NB4 (cell line): ENCODE measurements at regions not wholly inside any gene's neighbourhood (a gene's known extent, or its start where the extent isn't known, plus 50 kb on each side); places are given as distances from the start of the nearest gene placed in this dataset.

Experiments
- DNase-seq: peaks from one replicate; pipeline ENCODE4 v3.0.0; 2010; ENCODE audit warnings: low read depth
- H3K4me3 ChIP-seq: one replicate; pipeline ENCODE4 v1.5.1; 2011; ENCODE audit warnings: mild to moderate bottlenecking, low read depth, low read length, moderate library complexity
- CTCF ChIP-seq: IDR thresholded peaks from one replicate; pipeline ENCODE4 v1.5.1; 2012; ENCODE audit warnings: low read depth, low read length
- MYC ChIP-seq: IDR thresholded peaks from 2 replicates; pipeline ENCODE4 v1.6.1; 2011; ENCODE audit warnings: low read depth, low read length
- POLR2A ChIP-seq: IDR thresholded peaks from 2 replicates; pipeline ENCODE4 v1.6.1; 2011; ENCODE audit warnings: mild to moderate bottlenecking; ENCODE audit not compliant: insufficient read length; ENCODE audit errors: extremely low read depth
- TF ChIP-seq, protein P1 (sequence below): IDR thresholded peaks from 2 replicates; pipeline ENCODE4 v1.6.1; 2011; ENCODE audit warnings: low read depth, low read length

- no peak overlapping the region for H3K4me3 ChIP-seq
- TF ChIP-seq POLR2A: no peak
- TF ChIP-seq, protein P1, sequence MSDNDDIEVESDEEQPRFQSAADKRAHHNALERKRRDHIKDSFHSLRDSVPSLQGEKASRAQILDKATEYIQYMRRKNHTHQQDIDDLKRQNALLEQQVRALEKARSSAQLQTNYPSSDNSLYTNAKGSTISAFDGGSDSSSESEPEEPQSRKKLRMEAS: no peak
- TF ChIP-seq CTCF: no peak
- TF ChIP-seq MYC: no peak
- DNase-seq: no peak
These were observed 50.4 kb upstream of the ODAD2 start for GRCh38 chr10:28049286-28049685.
